ENCODE measurements at regions not wholly inside any gene's neighbourhood (a gene's known extent, or its start where the extent isn't known, plus 50 kb on each side); places are given as distances from the start of the nearest gene placed in this dataset.

- no peak overlapping the region for H3K4me3 Mint-ChIP-seq
- no peaks in the 10 kb centered on the region for H3K36me3 Mint-ChIP-seq (ENCODE audit: low read depth)
- no peak for DNase-seq (ENCODE audit: low read depth, low spot score)
- TF ChIP-seq CTCF (conservative IDR thresholded peaks at IDR 0.05): no peak
- no peaks in the 10 kb centered on the region for H3K27me3 Mint-ChIP-seq (ENCODE audit: low read depth)
- H3K4me1 Mint-ChIP-seq: no peaks in the 10 kb centered on the region
- H3K27ac Mint-ChIP-seq (ENCODE audit: unreplicated experiment): no peak overlapping the region
- H3K9me3 Mint-ChIP-seq: peaks cover 2% of the 10 kb centered on the region
Measured at GRCh38 chr14:47772652-47773051, 97.2 kb upstream of the MDGA2 start.

GRCh38 chr14:47763188-47763854, 87.9 kb upstream of the MDGA2 start:
- no peak for TF ChIP-seq CTCF (conservative IDR thresholded peaks at IDR 0.05)
- Mint-ChIP-seq H3K27me3 (ENCODE audit: low read depth) (no peaks in the 10 kb centered on the region), H3K36me3 (ENCODE audit: low read depth) (peaks cover 6% of the 10 kb centered on the region), H3K4me3 (no peak overlapping the region), H3K4me1 (no peaks in the 10 kb centered on the region), H3K9me3 (peaks cover 3% of the 10 kb centered on the region), H3K27ac (ENCODE audit: unreplicated experiment) (no peak overlapping the region)
- DNase-seq (ENCODE audit: low read depth, low spot score): no peak

DNA sequence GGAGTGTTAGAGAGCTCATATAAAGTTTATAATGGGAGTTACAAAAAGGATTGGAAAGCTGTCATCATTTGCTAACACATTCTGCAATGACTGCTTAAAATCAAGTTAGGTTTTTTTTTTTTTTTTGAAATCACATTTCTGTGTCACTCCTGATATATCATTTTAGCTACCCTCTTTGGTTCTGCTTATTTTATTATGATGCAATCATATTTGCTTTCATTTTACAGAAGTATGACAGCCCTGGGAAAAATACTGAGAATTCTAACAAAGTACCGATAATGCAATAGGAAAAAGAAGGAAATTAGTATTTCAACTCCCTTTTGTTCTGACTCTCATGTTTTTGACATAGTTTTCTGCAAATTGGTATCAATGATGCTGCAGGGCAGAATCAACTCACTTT, 71.6 kb upstream of the MDGA2 start:
- H3K9me3 Mint-ChIP-seq: no peaks in the 10 kb centered on the region
- no peaks in the 10 kb centered on the region for H3K4me1 Mint-ChIP-seq
- H3K27me3 Mint-ChIP-seq (ENCODE audit: low read depth): no peaks in the 10 kb centered on the region
- no peak for DNase-seq (ENCODE audit: low read depth, low spot score)
- no peak overlapping the region for H3K4me3 Mint-ChIP-seq
- no peaks in the 10 kb centered on the region for H3K36me3 Mint-ChIP-seq (ENCODE audit: low read depth)
- H3K27ac Mint-ChIP-seq (ENCODE audit: unreplicated experiment): no peak overlapping the region
- no peak for TF ChIP-seq CTCF (conservative IDR thresholded peaks at IDR 0.05)

- Mint-ChIP-seq H3K36me3 (ENCODE audit: low read depth) (no peaks in the 10 kb centered on the region), H3K4me1 (no peaks in the 10 kb centered on the region), H3K9me3 (no peaks in the 10 kb centered on the region), H3K4me3 (no peak overlapping the region), H3K27ac (ENCODE audit: unreplicated experiment) (no peak overlapping the region), H3K27me3 (ENCODE audit: low read depth) (no peaks in the 10 kb centered on the region)
- no peak for DNase-seq (ENCODE audit: low read depth, low spot score)
- no peak for TF ChIP-seq CTCF (conservative IDR thresholded peaks at IDR 0.05)
Measured at GRCh38 chr14:47744155-47744554, 68.8 kb upstream of the MDGA2 start.

- DNase-seq (ENCODE audit: low read depth, low spot score): no peak
- Mint-ChIP-seq H3K27ac (ENCODE audit: unreplicated experiment) (no peak overlapping the region), H3K9me3 (no peaks in the 10 kb centered on the region), H3K27me3 (ENCODE audit: low read depth) (no peaks in the 10 kb centered on the region), H3K4me1 (no peaks in the 10 kb centered on the region), H3K36me3 (ENCODE audit: low read depth) (no peaks in the 10 kb centered on the region), H3K4me3 (no peak overlapping the region)
- TF ChIP-seq CTCF (conservative IDR thresholded peaks at IDR 0.05): no peak
Measured at GRCh38 chr14:47739541-47739940, 64.1 kb upstream of the MDGA2 start.
